OCI-LY3 (cell line): ENCODE measurements at regions not wholly inside any gene's neighbourhood (a gene's known extent, or its start where the extent isn't known, plus 50 kb on each side); places are given as distances from the start of the nearest gene placed in this dataset.

ENCODE experiments used
- EZH2phosphoT487 ChIP-seq: fragments of 200-600 bp; shearing (Covaris generic); IDR thresholded peaks from 2 replicates; pipeline ENCODE4 v1.6.1; 2018; ENCODE audit warnings: antibody characterized with exemption, mixed run types, low read depth
- TF ChIP-seq, protein P1 (sequence below): fragments of 200-600, 300-600 bp; sonication (generic); IDR thresholded peaks from 2 replicates; pipeline ENCODE4 v1.5.1; 2014; ENCODE audit warnings: antibody characterized with exemption, low read length, low read depth

DNA sequence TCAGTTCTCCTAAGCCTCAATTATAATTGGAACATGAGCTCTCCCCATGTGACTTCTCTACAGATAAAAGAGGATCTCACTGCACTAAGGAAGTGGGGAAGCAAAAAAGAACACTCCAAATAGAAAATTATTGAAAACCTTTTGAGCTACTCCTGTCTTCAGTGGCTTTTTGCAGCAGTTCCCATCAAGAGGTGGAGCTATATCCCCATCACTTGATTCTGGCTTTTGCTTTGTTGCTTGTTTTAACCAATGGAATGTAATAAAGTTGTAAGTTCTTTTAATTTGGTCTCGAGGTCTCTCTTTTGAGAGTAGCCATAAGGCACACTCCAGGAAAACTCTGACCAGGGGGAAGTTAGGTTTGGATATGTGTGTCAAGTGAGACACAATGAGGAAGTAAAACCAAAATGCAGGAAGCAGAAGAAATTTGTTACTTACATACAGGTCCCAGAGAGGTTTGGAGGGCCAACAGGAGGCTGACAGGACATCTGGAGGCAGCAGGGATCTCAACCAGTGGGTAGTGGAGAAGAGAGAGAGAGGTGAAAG lies 569.4 kb downstream of the HTR7 start:
- TF ChIP-seq, protein P1, sequence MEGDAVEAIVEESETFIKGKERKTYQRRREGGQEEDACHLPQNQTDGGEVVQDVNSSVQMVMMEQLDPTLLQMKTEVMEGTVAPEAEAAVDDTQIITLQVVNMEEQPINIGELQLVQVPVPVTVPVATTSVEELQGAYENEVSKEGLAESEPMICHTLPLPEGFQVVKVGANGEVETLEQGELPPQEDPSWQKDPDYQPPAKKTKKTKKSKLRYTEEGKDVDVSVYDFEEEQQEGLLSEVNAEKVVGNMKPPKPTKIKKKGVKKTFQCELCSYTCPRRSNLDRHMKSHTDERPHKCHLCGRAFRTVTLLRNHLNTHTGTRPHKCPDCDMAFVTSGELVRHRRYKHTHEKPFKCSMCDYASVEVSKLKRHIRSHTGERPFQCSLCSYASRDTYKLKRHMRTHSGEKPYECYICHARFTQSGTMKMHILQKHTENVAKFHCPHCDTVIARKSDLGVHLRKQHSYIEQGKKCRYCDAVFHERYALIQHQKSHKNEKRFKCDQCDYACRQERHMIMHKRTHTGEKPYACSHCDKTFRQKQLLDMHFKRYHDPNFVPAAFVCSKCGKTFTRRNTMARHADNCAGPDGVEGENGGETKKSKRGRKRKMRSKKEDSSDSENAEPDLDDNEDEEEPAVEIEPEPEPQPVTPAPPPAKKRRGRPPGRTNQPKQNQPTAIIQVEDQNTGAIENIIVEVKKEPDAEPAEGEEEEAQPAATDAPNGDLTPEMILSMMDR, result peak; percentile 37
- no peak for TF ChIP-seq EZH2phosphoT487
